ENCODE measurements at regions not wholly inside any gene's neighbourhood (a gene's known extent, or its start where the extent isn't known, plus 50 kb on each side); places are given as distances from the start of the nearest gene placed in this dataset.

DNA sequence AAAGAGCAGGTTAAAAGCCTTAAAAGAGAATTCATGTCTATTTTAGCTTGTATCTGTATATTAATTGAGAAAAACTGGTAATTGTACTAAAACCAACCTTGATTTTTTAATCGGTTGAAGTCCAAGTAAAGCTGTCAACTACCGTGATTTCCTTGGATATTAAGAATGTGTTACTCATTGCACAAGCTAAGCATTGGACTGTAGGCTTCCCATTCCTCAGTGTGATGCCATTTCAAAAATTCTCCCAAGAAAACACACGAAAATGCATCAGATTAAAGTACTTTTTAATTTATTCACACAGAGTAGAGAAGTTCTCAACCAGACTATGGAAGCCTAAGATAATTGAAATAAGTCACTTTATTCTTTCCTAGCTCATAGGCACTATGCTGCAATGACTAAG is 761.4 kb upstream of the TYRP1 start:
- TF ChIP-seq CTCF (IDR thresholded peaks at IDR 0.05; ENCODE audit: poor library complexity) (no peak), EZH2 (IDR thresholded peaks at IDR 0.05; ENCODE audit: borderline replicate concordance) (no peak)

Data from hepatocyte (in vitro differentiated cells).